GM12878 (cell line): ENCODE measurements at regions not wholly inside any gene's neighbourhood (a gene's known extent, or its start where the extent isn't known, plus 50 kb on each side); places are given as distances from the start of the nearest gene placed in this dataset.

ENCODE experiments used
- CEBPB ChIP-seq, 2 experiments: fragments of 150-350 bp in 1 of 2; IDR thresholded peaks; 2 replicates each; pipeline ENCODE4 v1.6.1; 2012 to 2014; ENCODE audit warnings: low read depth in 2 of 2, low read length in 2 of 2, borderline replicate concordance in 1 of 2, inconsistent platforms in 1 of 2
- CHD2 ChIP-seq: IDR thresholded peaks from 2 replicates; pipeline ENCODE4 v1.6.1; 2011; ENCODE audit warnings: low read depth, low read length, improper control_type of control experiment, borderline replicate concordance
- E2F4 ChIP-seq: IDR thresholded peaks from 2 replicates; pipeline ENCODE4 v1.6.1; 2012; ENCODE audit warnings: low read depth, low read length, improper control_type of control experiment
- EP300 ChIP-seq, 2 experiments: fragments of 150-350 bp in 1 of 2; IDR thresholded peaks; 2 replicates each; pipeline ENCODE4 v1.6.1; 2011 to 2012; ENCODE audit warnings: low read depth in 2 of 2, low read length in 2 of 2, borderline replicate concordance in 1 of 2, improper control_type of control experiment in 1 of 2, inconsistent platforms in 1 of 2; ENCODE audit not compliant: control insufficient read depth in 1 of 2
- HCFC1 ChIP-seq: fragments of 150-350 bp; IDR thresholded peaks from 2 replicates; pipeline ENCODE4 v1.6.1; 2014; ENCODE audit warnings: low read length
- IKZF1 ChIP-seq: fragments of 450-650 bp; conservative IDR thresholded peaks from 2 replicates; pipeline ENCODE4 v1.6.1; 2017; ENCODE audit warnings: antibody characterized with exemption, mild to moderate bottlenecking
- PRDM15 ChIP-seq: fragments of 450-650 bp; formaldehyde crosslinking; IDR thresholded peaks from 2 replicates; pipeline ENCODE4 v1.4.0; 2020; ENCODE audit warnings: mild to moderate bottlenecking, moderate library complexity
- SMARCA5 ChIP-seq: fragments of 450-650 bp; IDR thresholded peaks from 2 replicates; pipeline ENCODE4 v1.6.1; 2017; ENCODE audit warnings: mild to moderate bottlenecking
- TAF1 ChIP-seq: IDR thresholded peaks from 2 replicates; pipeline ENCODE4 v1.6.1; 2011; ENCODE audit warnings: mild to moderate bottlenecking, low read depth, low read length, borderline replicate concordance
- TBL1XR1 ChIP-seq: IDR thresholded peaks from 2 replicates; pipeline ENCODE4 v1.6.1; 2012; ENCODE audit warnings: low read depth, low read length, improper control_type of control experiment

DNA sequence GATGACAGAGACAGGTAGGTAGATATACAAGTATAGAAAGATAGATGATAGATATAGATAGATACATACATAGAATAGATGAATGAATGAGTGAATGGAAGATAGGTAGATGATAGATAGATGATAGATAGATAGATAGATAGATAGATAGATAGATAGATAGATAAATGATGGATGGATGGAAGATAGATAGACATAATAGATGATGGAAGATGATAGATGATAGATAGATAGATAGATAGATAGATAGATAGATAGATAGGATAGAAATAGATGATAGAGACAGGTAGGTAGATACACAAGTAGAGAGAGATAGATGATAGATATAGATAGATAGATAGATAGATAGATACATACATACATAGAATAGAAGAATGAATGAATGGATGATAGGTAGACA, 510.1 kb upstream of the AUTS2 start (continued):
- TF ChIP-seq PRDM15 (CRISPR knock-in tag) (no peak), EP300 (IDR thresholded peaks at IDR 0.05; ENCODE audit: borderline replicate concordance in 1 of 2, control insufficient read depth in 1 of 2, low read depth in 2 of 2, low read length in 2 of 2) (no peak), SMARCA5 (no peak), HCFC1 (no peak), E2F4 (no peak), CEBPB (IDR thresholded peaks at IDR 0.05; ENCODE audit: borderline replicate concordance in 1 of 2, low read depth in 2 of 2, low read length in 2 of 2) (no peak), TBL1XR1 (no peak), IKZF1 (no peak), TAF1 (no peak), CHD2 (no peak)
- TF ChIP-seq, all 136 proteins: peak for 0
